Colonic mucosa (tissue), 4 donors: ENCODE measurements at regions not wholly inside any gene's neighbourhood (a gene's known extent, or its start where the extent isn't known, plus 50 kb on each side); places are given as distances from the start of the nearest gene placed in this dataset.

ENCODE experiments used
- DNase-seq: peaks from one replicate; pipeline ENCODE4 v3.0.0-alpha.2; 2020
- H3K27ac ChIP-seq: fragments of 200-600 bp; one replicate; pipeline ENCODE4 v1.8.0; 2021
- H3K27me3 ChIP-seq: fragments of 200-600 bp; one replicate; pipeline ENCODE4 v1.8.0; 2021
- H3K36me3 ChIP-seq: fragments of 200-600 bp; one replicate; pipeline ENCODE4 v1.8.0; 2021
- H3K4me1 ChIP-seq: fragments of 200-600 bp; one replicate; pipeline ENCODE4 v1.8.0; 2021; ENCODE audit warnings: mild to moderate bottlenecking
- H3K4me3 ChIP-seq: fragments of 200-600 bp; one replicate; pipeline ENCODE4 v1.8.0; 2021
- H3K9ac ChIP-seq, 2 donors: one replicate each; pipeline ENCODE4 v1.7.0; 2013; ENCODE audit warnings: control low read depth in 2 of 2, low read depth in 2 of 2, low read length in 2 of 2
- H3K9me3 ChIP-seq: fragments of 200-600 bp; one replicate; pipeline ENCODE4 v1.8.0; 2021
- CTCF ChIP-seq: fragments of 200-600 bp; IDR thresholded peaks from one replicate; pipeline ENCODE4 v1.8.0; 2022; ENCODE audit warnings: antibody characterized with exemption, mild to moderate bottlenecking
- intact Hi-C: fragments of 100-400 bp; cut with DNase I; formaldehyde crosslinking; loops from one replicate; pipeline ENCODE4 v1.14.1; 2022
- donor health status: healthy.
- donor health status: DM: no; HTN: no; CAD: no.
- donor health status: DM: no; HTN: no; CAD: no.

- no peak overlapping the region for H3K27ac ChIP-seq
- no peak overlapping the region for H3K9ac ChIP-seq
- no peak for TF ChIP-seq CTCF
- DNase-seq = no peak
- intact Hi-C loops = no loop called here
- H3K27me3 ChIP-seq = no peaks in the 10 kb centered on the region
- no peak overlapping the region for H3K4me3 ChIP-seq
- H3K4me1 ChIP-seq = no peaks in the 10 kb centered on the region
- peaks cover 5% of the 10 kb centered on the region for H3K9me3 ChIP-seq
- no peaks in the 10 kb centered on the region for H3K36me3 ChIP-seq
Observed at GRCh38 chr2:150575861-150576260, 88.4 kb upstream of the RND3 start.

GRCh38 chr2:150572961-150573395 is 85.5 kb upstream of the RND3 start:
- intact Hi-C loops = no loop called here
- no peak for TF ChIP-seq CTCF
- no peaks in the 10 kb centered on the region for H3K9me3 ChIP-seq
- no peak overlapping the region for H3K9ac ChIP-seq
- H3K36me3 ChIP-seq = no peaks in the 10 kb centered on the region
- no peaks in the 10 kb centered on the region for H3K4me1 ChIP-seq
- no peak for DNase-seq
- no peaks in the 10 kb centered on the region for H3K27me3 ChIP-seq
- H3K27ac ChIP-seq = no peak overlapping the region
- H3K4me3 ChIP-seq = no peak overlapping the region

- Histone ChIP-seq H3K9me3 (no peaks in the 10 kb centered on the region), H3K36me3 (no peaks in the 10 kb centered on the region)
- intact Hi-C loops = no loop called here
Observed at GRCh38 chr2:150572194-150572766, 84.8 kb upstream of the RND3 start.

GRCh38 chr2:150571121-150571520 is 83.7 kb upstream of the RND3 start:
- H3K9ac ChIP-seq = no peak overlapping the region
- TF ChIP-seq CTCF = no peak
- H3K27me3 ChIP-seq = no peaks in the 10 kb centered on the region
- intact Hi-C loops = no loop called here
- no peaks in the 10 kb centered on the region for H3K4me1 ChIP-seq
- H3K4me3 ChIP-seq = no peak overlapping the region
- H3K36me3 ChIP-seq = no peaks in the 10 kb centered on the region
- H3K9me3 ChIP-seq = no peaks in the 10 kb centered on the region
- no peak for DNase-seq
- H3K27ac ChIP-seq = no peak overlapping the region

More at GRCh38 chr2:150572194-150572766, 84.8 kb upstream of the RND3 start:
- TF ChIP-seq CTCF = no peak
- Histone ChIP-seq H3K27me3 (no peaks in the 10 kb centered on the region), H3K4me1 (no peaks in the 10 kb centered on the region), H3K27ac (no peak overlapping the region), H3K9ac (no peak overlapping the region), H3K4me3 (no peak overlapping the region)
- DNase-seq = no peak

- no peaks in the 10 kb centered on the region for H3K27me3 ChIP-seq
- intact Hi-C loops = no loop called here
- no peak overlapping the region for H3K4me3 ChIP-seq
- no peak overlapping the region for H3K27ac ChIP-seq
- no peaks in the 10 kb centered on the region for H3K4me1 ChIP-seq
- no peaks in the 10 kb centered on the region for H3K36me3 ChIP-seq
- DNase-seq = no peak
- H3K9ac ChIP-seq = no peak overlapping the region
- no peak for TF ChIP-seq CTCF
- H3K9me3 ChIP-seq = no peaks in the 10 kb centered on the region
Observed at GRCh38 chr2:150570712-150571111, 83.2 kb upstream of the RND3 start.
